IMR-90 (cell line): ENCODE measurements at regions not wholly inside any gene's neighbourhood (a gene's known extent, or its start where the extent isn't known, plus 50 kb on each side); places are given as distances from the start of the nearest gene placed in this dataset.

Experiments used
- ATAC-seq: fragments of 200-7000 bp; cut with Tn5 transposase; 2 replicates; pipeline ENCODE4 v1.9.1; 2020; ENCODE audit warnings: low read depth, mild to moderate bottlenecking, moderate library complexity
- BruUV-seq: library from RNA; stranded (reverse); fragments of 400-500 nt; replicated peaks from 2 replicates; lab custom pipeline; 2021; lab: Mats Ljungman, UMichigan
- CTCF ChIA-PET: fragments of 300-600 bp; formaldehyde crosslinking; extraction: SDS; loops from one replicate; lab custom pipeline; 2021; ENCODE audit warnings: antibody characterized with exemption; lab: Yijun Ruan, JAX
- POLR2A ChIA-PET: fragments of 300-600 bp; sonication (Branson Sonifier 250); formaldehyde crosslinking; loops from one replicate; lab custom pipeline; 2022; ENCODE audit warnings: antibody characterized with exemption; ENCODE audit not compliant: unreplicated experiment; lab: Charles Lee
- DNase-seq: peaks from one replicate; pipeline ENCODE4 v3.0.0; 2013
- H2AFZ ChIP-seq: replicated peaks from 2 replicates; pipeline ENCODE3; 2013; ENCODE audit warnings: low read length, mild to moderate bottlenecking; ENCODE audit not compliant: poor library complexity
- H2AK5ac ChIP-seq: 2 replicates; pipeline ENCODE4 v1.6.1; 2013; ENCODE audit warnings: low read depth, low read length, inconsistent platforms
- H2AK9ac ChIP-seq: replicated peaks from 2 replicates; pipeline ENCODE3; 2013; ENCODE audit warnings: mild to moderate bottlenecking, low read depth, low read length, moderate library complexity; ENCODE audit not compliant: poor library complexity
- H2BK120ac ChIP-seq: 2 replicates; pipeline ENCODE4 v1.6.1; 2013; ENCODE audit warnings: low read depth, low read length, inconsistent platforms
- H2BK15ac ChIP-seq: 3 replicates; pipeline ENCODE4 v1.6.1; 2013; ENCODE audit warnings: low read depth, low read length, inconsistent platforms
- H2BK20ac ChIP-seq: 2 replicates; pipeline ENCODE4 v1.6.1; 2013; ENCODE audit warnings: low read depth, mild to moderate bottlenecking, inconsistent platforms, low read length, moderate library complexity
- H2BK5ac ChIP-seq: 2 replicates; pipeline ENCODE4 v1.6.1; 2013; ENCODE audit warnings: mild to moderate bottlenecking, low read depth, low read length, inconsistent platforms; ENCODE audit not compliant: poor library complexity, severe bottlenecking
- H3K14ac ChIP-seq: replicated peaks from 2 replicates; pipeline ENCODE4 v1.6.1; 2013; ENCODE audit warnings: low read depth, low read length, inconsistent platforms
- H3K18ac ChIP-seq: 2 replicates; pipeline ENCODE4 v1.6.1; 2013; ENCODE audit warnings: low read depth, low read length, control low read depth
- H3K23ac ChIP-seq: 2 replicates; pipeline ENCODE4 v1.6.1; 2013; ENCODE audit warnings: low read depth, low read length, inconsistent platforms
- H3K27ac ChIP-seq: 2 replicates; pipeline ENCODE4 v1.5.1; 2013; ENCODE audit warnings: mild to moderate bottlenecking, control low read depth, low read length; ENCODE audit not compliant: insufficient read depth
- H3K27me3 ChIP-seq: 2 replicates; pipeline ENCODE4 v1.6.1; 2013; ENCODE audit warnings: low read length; ENCODE audit not compliant: control insufficient read depth, insufficient read depth
- H3K36me3 ChIP-seq: 2 replicates; pipeline ENCODE4 v1.6.1; 2013; ENCODE audit warnings: low read length, mixed read lengths; ENCODE audit not compliant: control insufficient read depth, insufficient read depth
- H3K4ac ChIP-seq: 2 replicates; pipeline ENCODE4 v1.6.1; 2013; ENCODE audit warnings: low read depth, low read length, inconsistent platforms
- H3K4me1 ChIP-seq: 2 replicates; pipeline ENCODE4 v1.6.1; 2013; ENCODE audit warnings: low read length, mixed read lengths; ENCODE audit not compliant: control insufficient read depth, insufficient read depth
- H3K4me2 ChIP-seq: 2 replicates; pipeline ENCODE4 v1.6.1; 2013; ENCODE audit warnings: low read depth, mild to moderate bottlenecking, control low read depth, low read length, moderate library complexity
- H3K4me3 ChIP-seq: 2 replicates; pipeline ENCODE4 v1.5.1; 2013; ENCODE audit warnings: low read depth, mild to moderate bottlenecking, control low read depth, low read length, moderate library complexity; ENCODE audit not compliant: insufficient read depth
- H3K56ac ChIP-seq: 2 replicates; pipeline ENCODE4 v1.6.1; 2013; ENCODE audit warnings: low read length, inconsistent platforms; ENCODE audit not compliant: insufficient read depth; ENCODE audit errors: extremely low read depth
- H3K79me1 ChIP-seq, 2 experiments: 2 replicates each; pipeline ENCODE4 v1.6.1; 2013; ENCODE audit warnings: low read length in 2 of 2, inconsistent platforms in 1 of 2, low read depth in 1 of 2
- H3K9ac ChIP-seq: 2 replicates; pipeline ENCODE4 v1.6.1; 2013; ENCODE audit warnings: low read depth, low read length, control low read depth
- H3K9me1 ChIP-seq: 2 replicates; pipeline ENCODE4 v1.6.1; 2013; ENCODE audit warnings: low read length, inconsistent platforms; ENCODE audit not compliant: insufficient read depth
- H3K9me3 ChIP-seq: 2 replicates; pipeline ENCODE4 v1.6.1; 2013; ENCODE audit warnings: low read length; ENCODE audit not compliant: control insufficient read depth, insufficient read depth
- H4K20me1 ChIP-seq: 2 replicates; pipeline ENCODE4 v1.6.1; 2013; ENCODE audit warnings: low read length, inconsistent platforms; ENCODE audit not compliant: insufficient read depth
- H4K5ac ChIP-seq: 2 replicates; pipeline ENCODE4 v1.6.1; 2013; ENCODE audit warnings: mild to moderate bottlenecking, low read depth, low read length, control low read depth
- H4K8ac ChIP-seq, 2 experiments: 2 replicates each; pipeline ENCODE4 v1.6.1; 2013; ENCODE audit warnings: low read depth in 2 of 2, low read length in 2 of 2, control low read depth in 1 of 2, inconsistent platforms in 1 of 2
- H4K91ac ChIP-seq: 2 replicates; pipeline ENCODE4 v1.6.1; 2013; ENCODE audit warnings: low read depth, low read length, inconsistent platforms; ENCODE audit not compliant: insufficient read depth
- BHLHE40 ChIP-seq: fragments of 150-350 bp; IDR thresholded peaks from 2 replicates; pipeline ENCODE4 v1.6.1; 2016; ENCODE audit warnings: mild to moderate bottlenecking, low read depth, low read length
- ELK1 ChIP-seq: fragments of 150-350 bp; IDR thresholded peaks from 2 replicates; pipeline ENCODE4 v1.6.1; 2016; ENCODE audit warnings: low read depth, mild to moderate bottlenecking, low read length, moderate library complexity, borderline replicate concordance
- FOS ChIP-seq: fragments of 150-350 bp; IDR thresholded peaks from 2 replicates; pipeline ENCODE4 v1.6.1; 2016; ENCODE audit warnings: low read depth, low read length
- MAZ ChIP-seq: IDR thresholded peaks from 2 replicates; pipeline ENCODE4 v1.6.1; 2012; ENCODE audit warnings: low read depth, mild to moderate bottlenecking, low read length, improper control_type of control experiment, moderate library complexity, borderline replicate concordance
- NFE2L2 ChIP-seq: fragments of 150-350 bp; IDR thresholded peaks from 2 replicates; pipeline ENCODE4 v1.6.1; 2016; ENCODE audit warnings: low read depth, mild to moderate bottlenecking, low read length
- POLR2A ChIP-seq: IDR thresholded peaks from 2 replicates; pipeline ENCODE4 v1.6.1; 2012; ENCODE audit warnings: mild to moderate bottlenecking, low read depth, low read length
- RAD21 ChIP-seq: IDR thresholded peaks from 2 replicates; pipeline ENCODE4 v1.6.1; 2012; ENCODE audit warnings: low read length, improper control_type of control experiment
- USF2 ChIP-seq: fragments of 150-350 bp; IDR thresholded peaks from 2 replicates; pipeline ENCODE4 v1.6.1; 2017; ENCODE audit warnings: mild to moderate bottlenecking, antibody characterized with exemption, low read length, low read depth
- WGBS, 2 experiments: methylation state at CpG; one replicate each; pipeline versions ENCODE4 v1.1.5 to v1.1.7; 2013; ENCODE audit warnings: missing lambda C conversion rate in 2 of 2; ENCODE audit not compliant: insufficient read length in 1 of 2; ENCODE audit errors: extremely low coverage in 2 of 2; 5-methylcytosine and 5-hydroxymethylcytosine counted together
- dilution Hi-C: fragments of 300-500 bp; cut with HindIII; formaldehyde crosslinking; loops from one replicate; pipeline ENCODE4 v1.14.3; 2018; ENCODE audit warnings: low sequenced_read_pairs; ENCODE audit not compliant: unreplicated experiment
- in situ Hi-C: fragments of 300-500 bp; cut with MboI; formaldehyde crosslinking; loops from 3 replicates; pipeline ENCODE4 v1.14.3; 2019; ENCODE audit warnings: low sequenced_read_pairs, inconsistent platforms, mixed read lengths
- intact Hi-C: fragments of 100-400 bp; cut with micrococcal nuclease; formaldehyde crosslinking; loops from 2 replicates; pipeline ENCODE4 v1.10.0; 2022
- TF ChIP-seq, protein P1 (sequence below): conservative IDR thresholded peaks from 2 replicates; pipeline ENCODE4 v1.5.1; 2012; ENCODE audit warnings: mild to moderate bottlenecking, low read depth, low read length, improper control_type of control experiment

DNA sequence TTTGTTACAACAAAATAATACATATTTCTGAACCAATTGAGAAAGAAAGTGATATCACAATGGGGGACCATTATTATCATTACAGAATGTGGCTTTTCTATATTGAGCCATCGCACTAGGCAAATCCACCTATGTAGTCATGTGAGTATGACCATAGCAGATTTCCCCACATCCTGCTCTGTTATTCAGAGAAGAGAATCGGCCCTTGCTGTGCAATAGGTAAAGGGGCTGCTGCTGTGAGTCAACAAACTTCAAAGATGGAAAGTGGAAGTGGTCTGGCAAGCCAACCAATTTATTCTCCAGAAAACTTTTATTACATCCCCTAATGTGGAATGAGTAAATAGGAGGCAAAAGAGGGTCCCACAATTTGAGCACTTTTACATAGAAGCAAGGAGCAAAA lies 573.4 kb downstream of the ETV1 start:
- no TSS peak for BruUV-seq

More for the DNA sequence above, 573.4 kb downstream of the ETV1 start:
- ATAC-seq (no peak), DNase-seq (no peak)
- H3K9ac ChIP-seq: no peak overlapping the region
- in situ Hi-C loops: no loop called here
- H3K4me1 ChIP-seq: no peaks in the 10 kb centered on the region
- no peak overlapping the region for H3K23ac ChIP-seq
- H2AFZ ChIP-seq: no peak overlapping the region
- H3K4me2 ChIP-seq: no peak overlapping the region
- no peaks in the 10 kb centered on the region for H3K9me3 ChIP-seq
- no peak overlapping the region for H3K4me3 ChIP-seq
- no peak overlapping the region for H2BK20ac ChIP-seq
- TF ChIP-seq MAZ: no peak
- TF ChIP-seq NFE2L2: no peak
- TF ChIP-seq, protein P1, sequence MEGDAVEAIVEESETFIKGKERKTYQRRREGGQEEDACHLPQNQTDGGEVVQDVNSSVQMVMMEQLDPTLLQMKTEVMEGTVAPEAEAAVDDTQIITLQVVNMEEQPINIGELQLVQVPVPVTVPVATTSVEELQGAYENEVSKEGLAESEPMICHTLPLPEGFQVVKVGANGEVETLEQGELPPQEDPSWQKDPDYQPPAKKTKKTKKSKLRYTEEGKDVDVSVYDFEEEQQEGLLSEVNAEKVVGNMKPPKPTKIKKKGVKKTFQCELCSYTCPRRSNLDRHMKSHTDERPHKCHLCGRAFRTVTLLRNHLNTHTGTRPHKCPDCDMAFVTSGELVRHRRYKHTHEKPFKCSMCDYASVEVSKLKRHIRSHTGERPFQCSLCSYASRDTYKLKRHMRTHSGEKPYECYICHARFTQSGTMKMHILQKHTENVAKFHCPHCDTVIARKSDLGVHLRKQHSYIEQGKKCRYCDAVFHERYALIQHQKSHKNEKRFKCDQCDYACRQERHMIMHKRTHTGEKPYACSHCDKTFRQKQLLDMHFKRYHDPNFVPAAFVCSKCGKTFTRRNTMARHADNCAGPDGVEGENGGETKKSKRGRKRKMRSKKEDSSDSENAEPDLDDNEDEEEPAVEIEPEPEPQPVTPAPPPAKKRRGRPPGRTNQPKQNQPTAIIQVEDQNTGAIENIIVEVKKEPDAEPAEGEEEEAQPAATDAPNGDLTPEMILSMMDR: no peak
- no peak for TF ChIP-seq USF2
- no peak for TF ChIP-seq ELK1
- TF ChIP-seq BHLHE40: no peak
- TF ChIP-seq RAD21: no peak
- TF ChIP-seq POLR2A: no peak
- TF ChIP-seq FOS: no peak
- H2BK15ac ChIP-seq: no peak overlapping the region
- no peak overlapping the region for H2BK5ac ChIP-seq
- intact Hi-C loops: no loop called here
- no CpG with 5 or more reads among the region's 2 CpGs for WGBS, 2 experiments
- H4K5ac ChIP-seq: no peak overlapping the region
- H3K27ac ChIP-seq: no peak overlapping the region
- H2AK9ac ChIP-seq: no peak overlapping the region
- H2AK5ac ChIP-seq: no peak overlapping the region
- H3K56ac ChIP-seq: no peak overlapping the region
- H4K91ac ChIP-seq: no peak overlapping the region
- H3K27me3 ChIP-seq: no peaks in the 10 kb centered on the region
- H2BK120ac ChIP-seq: no peak overlapping the region
- no peak overlapping the region for H3K4ac ChIP-seq
- POLR2A ChIA-PET: no interaction called here
- H4K8ac ChIP-seq: no peak overlapping the region
- H3K14ac ChIP-seq: no peak overlapping the region
- no peaks in the 10 kb centered on the region for H4K20me1 ChIP-seq
- dilution Hi-C loops: no loop called here
- CTCF ChIA-PET: interaction anchor here (0.9 kb wide), 1 partner anchor 17 kb away, joined by 3 read pairs; no protein-coding TSS in a partner anchor
- no peaks in the 10 kb centered on the region for H3K79me1 ChIP-seq
- no peaks in the 10 kb centered on the region for H3K36me3 ChIP-seq
- no peaks in the 10 kb centered on the region for H3K9me1 ChIP-seq
- no peak overlapping the region for H3K18ac ChIP-seq
